Cardiac muscle cell (in vitro differentiated cells and primary cell): ENCODE measurements at regions not wholly inside any gene's neighbourhood (a gene's known extent, or its start where the extent isn't known, plus 50 kb on each side); places are given as distances from the start of the nearest gene placed in this dataset.
A peak's percentile ranks its signal among the peaks of the same experiment; 100 is the strongest.
"Not testable (repeated sequence)": the region's sequence is repeated elsewhere in the genome, so short reads cannot be mapped to it uniquely, and the experiment has no call there.

Source experiments
- DNase-seq, 2 donors: peaks; one replicate each; pipeline versions ENCODE4 v3.0.0 to v3.0.0-alpha.2; 2010 to 2017; ENCODE audit warnings: low read depth in 1 of 2, low spot score in 1 of 2
- H3K27ac ChIP-seq: fragments of 200-600 bp; sonication (generic); 2 replicates; pipeline ENCODE4 v1.5.1; 2016
- H3K27me3 ChIP-seq: fragments of 200-600 bp; sonication (generic); 2 replicates; pipeline ENCODE4 v1.6.0; 2016; ENCODE audit warnings: control low read depth
- H3K36me3 ChIP-seq: fragments of 200-600 bp; sonication (generic); 2 replicates; pipeline ENCODE4 v1.5.1; 2016; ENCODE audit warnings: control low read depth
- H3K4me1 ChIP-seq: fragments of 200-600 bp; sonication (generic); 2 replicates; pipeline ENCODE4 v1.8.1; 2017; ENCODE audit warnings: low read depth, mild to moderate bottlenecking, mixed run types
- H3K4me3 ChIP-seq: fragments of 200-600 bp; sonication (generic); 2 replicates; pipeline ENCODE4 v1.5.1; 2016; ENCODE audit warnings: mild to moderate bottlenecking
- H3K9me3 ChIP-seq: fragments of 200-600 bp; sonication (generic); 2 replicates; pipeline ENCODE4 v1.5.1; 2017; ENCODE audit warnings: low read depth, mild to moderate bottlenecking, control low read depth
- CTCF ChIP-seq: IDR thresholded peaks from 2 replicates; pipeline ENCODE4 v1.5.1; 2012; ENCODE audit warnings: low read depth, mild to moderate bottlenecking, low read length

- DNase-seq = no peak
- no peak overlapping the region for H3K27ac ChIP-seq
- H3K9me3 ChIP-seq = no peaks in the 10 kb centered on the region
- TF ChIP-seq CTCF = no peak
- no peaks in the 10 kb centered on the region for H3K36me3 ChIP-seq
- peaks cover 3% of the 10 kb centered on the region for H3K4me1 ChIP-seq
- H3K4me3 ChIP-seq = no peak overlapping the region
- no peaks in the 10 kb centered on the region for H3K27me3 ChIP-seq
Observed at GRCh38 chr2:153294199-153294786, 184.3 kb downstream of the RPRM start.

GRCh38 chr2:153291718-153292117 lies 186.8 kb downstream of the RPRM start:
- H3K27ac ChIP-seq = no peak overlapping the region
- no peaks in the 10 kb centered on the region for H3K9me3 ChIP-seq
- H3K4me1 ChIP-seq = peaks cover 3% of the 10 kb centered on the region
- H3K36me3 ChIP-seq = no peaks in the 10 kb centered on the region
- H3K4me3 ChIP-seq = no peak overlapping the region
- H3K27me3 ChIP-seq = no peaks in the 10 kb centered on the region
- no peak for TF ChIP-seq CTCF
- DNase-seq = no peak

GRCh38 chr2:153287109-153287801 lies 191.3 kb downstream of the RPRM start:
- Histone ChIP-seq H3K27me3 (no peaks in the 10 kb centered on the region), H3K36me3 (no peaks in the 10 kb centered on the region), H3K4me1 (no peaks in the 10 kb centered on the region), H3K4me3 (no peak overlapping the region), H3K27ac (no peak overlapping the region), H3K9me3 (no peaks in the 10 kb centered on the region)
- peak; percentile 3 for TF ChIP-seq CTCF
- peak; percentile 0 to 76 for DNase-seq

- no peaks in the 10 kb centered on the region for H3K9me3 ChIP-seq
- no peaks in the 10 kb centered on the region for H3K27me3 ChIP-seq
- H3K4me1 ChIP-seq = no peaks in the 10 kb centered on the region
- H3K27ac ChIP-seq = no peak overlapping the region
- no peak for TF ChIP-seq CTCF
- H3K36me3 ChIP-seq = no peaks in the 10 kb centered on the region
- no peak overlapping the region for H3K4me3 ChIP-seq
- no peak for DNase-seq
Observed at GRCh38 chr2:153268941-153269461, 209.6 kb downstream of the RPRM start.

- H3K4me3 ChIP-seq, H3K27ac ChIP-seq, H3K27me3 ChIP-seq, DNase-seq, H3K36me3 ChIP-seq, H3K4me1 ChIP-seq, H3K9me3 ChIP-seq: not testable (repeated sequence)
Observed at GRCh38 chr2:153256876-153257275, 221.7 kb downstream of the RPRM start.

- H3K4me1 ChIP-seq, H3K36me3 ChIP-seq, H3K9me3 ChIP-seq, H3K4me3 ChIP-seq, H3K27ac ChIP-seq, H3K27me3 ChIP-seq, DNase-seq: not testable (repeated sequence)
Observed at GRCh38 chr2:153246636-153247035, 231.9 kb downstream of the RPRM start.
